Thyroid gland (tissue), 4 donors: ENCODE measurements at regions not wholly inside any gene's neighbourhood (a gene's known extent, or its start where the extent isn't known, plus 50 kb on each side); places are given as distances from the start of the nearest gene placed in this dataset.

Source experiments
- DNase-seq, 2 donors: peaks; one replicate each; pipeline ENCODE4 v3.0.0-alpha.2; 2019
- H3K27ac ChIP-seq, 3 donors: fragments of 200-600 bp; sonication (generic); 1 replicate in 2 of 3; 2 replicates in 1 of 3; pipeline ENCODE4 v1.5.1; 2016 to 2019; ENCODE audit warnings: mild to moderate bottlenecking in 1 of 3, moderate library complexity in 1 of 3
- H3K27me3 ChIP-seq: fragments of 200-600 bp; sonication (generic); one replicate; pipeline ENCODE4 v1.5.1; 2019
- H3K36me3 ChIP-seq, 2 donors: fragments of 200-600 bp; sonication (generic); one replicate each; pipeline ENCODE4 v1.5.1; 2016 to 2019
- H3K4me1 ChIP-seq, 2 donors: fragments of 200-600 bp; sonication (generic); one replicate each; pipeline ENCODE4 v1.5.1; 2017 to 2019
- H3K4me3 ChIP-seq, 3 donors: fragments of 200-600 bp; sonication (generic); replicated peaks in 1 of 3; 1 replicate in 2 of 3; 2 replicates in 1 of 3; pipeline ENCODE4 v1.5.1; 2016; ENCODE audit warnings: mild to moderate bottlenecking in 1 of 3
- H3K9me3 ChIP-seq: fragments of 200-600 bp; sonication (generic); one replicate; pipeline ENCODE4 v1.5.1; 2017
- CTCF ChIP-seq, 6 experiments: fragments of 200-600 bp in 3 of 6; fragments of 450-650 bp in 3 of 6; sonication (generic) in 3 of 6; IDR thresholded peaks; one replicate each; pipeline ENCODE4 v1.5.1; 2016 to 2019; ENCODE audit warnings: antibody characterized with exemption in 6 of 6, mild to moderate bottlenecking in 2 of 6, inconsistent platforms in 1 of 6, moderate library complexity in 1 of 6
- POLR2A ChIP-seq, 2 donors: fragments of 450-650 bp; IDR thresholded peaks; one replicate each; pipeline ENCODE4 v1.6.1; 2017; ENCODE audit warnings: antibody characterized with exemption in 2 of 2, mild to moderate bottlenecking in 2 of 2, moderate library complexity in 1 of 2
- WGBS, 2 donors: methylation state at CpG; one replicate each; pipeline ENCODE4 v1.1.5; 2017; 5-methylcytosine and 5-hydroxymethylcytosine counted together
- intact Hi-C: fragments of 100-400 bp; cut with DNase I; formaldehyde crosslinking; loops from one replicate; pipeline ENCODE4 v1.15.1; 2023

- Histone ChIP-seq H3K9me3 (no peaks in the 10 kb centered on the region), H3K27me3 (no peaks in the 10 kb centered on the region), H3K27ac (no peak overlapping the region), H3K36me3 (peaks cover 0 to 4% of the 10 kb centered on the region in 2 donors), H3K4me1 (peaks cover 12 to 17% of the 10 kb centered on the region in 2 donors), H3K4me3 (no peak overlapping the region)
- intact Hi-C loops: no loop called here
- TF ChIP-seq POLR2A (IDR thresholded peaks at IDR 0.05) (no peak), CTCF (IDR thresholded peaks at IDR 0.05) (no peak)
- DNase-seq: no peak
- WGBS, 2 donors: 95 to 98% methylated on average over 1 of the region's 1 CpG
Observed at GRCh38 chr19:27796540-27796939, 1416.4 kb downstream of the UQCRFS1 start.

GRCh38 chr19:27796073-27796472 is 1416.9 kb downstream of the UQCRFS1 start:
- H3K36me3 ChIP-seq: peaks cover 0 to 4% of the 10 kb centered on the region in 2 donors
- intact Hi-C loops: no loop called here
- H3K27ac ChIP-seq: no peak overlapping the region
- TF ChIP-seq CTCF (IDR thresholded peaks at IDR 0.05) (no peak), POLR2A (IDR thresholded peaks at IDR 0.05) (no peak)
- no peaks in the 10 kb centered on the region for H3K27me3 ChIP-seq
- H3K4me1 ChIP-seq: peaks cover 12 to 18% of the 10 kb centered on the region in 2 donors
- 44 to 47% methylated on average over 2 of the region's 2 CpGs for WGBS, 2 donors
- no peak overlapping the region for H3K4me3 ChIP-seq
- no peaks in the 10 kb centered on the region for H3K9me3 ChIP-seq
- DNase-seq: no peak

GRCh38 chr19:27795369-27795768 is 1417.6 kb downstream of the UQCRFS1 start:
- H3K36me3 ChIP-seq: peaks cover 0 to 4% of the 10 kb centered on the region in 2 donors
- H3K9me3 ChIP-seq: no peaks in the 10 kb centered on the region
- no peak for TF ChIP-seq CTCF (IDR thresholded peaks at IDR 0.05)
- TF ChIP-seq POLR2A (IDR thresholded peaks at IDR 0.05): no peak
- no peak overlapping the region for H3K4me3 ChIP-seq
- H3K4me1 ChIP-seq: peaks cover 12 to 18% of the 10 kb centered on the region in 2 donors
- H3K27me3 ChIP-seq: no peaks in the 10 kb centered on the region
- intact Hi-C loops: no loop called here
- WGBS, 2 donors: 88 to 100% methylated on average over 1 to 2 of the region's 2 CpGs
- DNase-seq: no peak
- H3K27ac ChIP-seq: no peak overlapping the region

- Histone ChIP-seq H3K9me3 (no peaks in the 10 kb centered on the region), H3K27ac (peak overlapping the region in 2 of 3 donors; percentile 67 to 83), H3K36me3 (peaks cover 0 to 4% of the 10 kb centered on the region in 2 donors), H3K27me3 (no peaks in the 10 kb centered on the region), H3K4me3 (peak overlapping the region; percentile 52 to 68 (median 57)), H3K4me1 (peaks cover 12 to 18% of the 10 kb centered on the region in 2 donors)
- WGBS, 2 donors: 6 to 11% methylated on average over 14 to 15 of the region's 15 CpGs
- TF ChIP-seq POLR2A (IDR thresholded peaks at IDR 0.05): no peak
- no peak for TF ChIP-seq CTCF (IDR thresholded peaks at IDR 0.05)
- peak in 1 of 2 donors; percentile 2 for DNase-seq
- intact Hi-C loops: no loop called here
Observed at GRCh38 chr19:27794494-27795042, 1418.4 kb downstream of the UQCRFS1 start.

GRCh38 chr19:27793644-27794493 is 1419.1 kb downstream of the UQCRFS1 start:
- DNase-seq: peak; percentile 93 to 94
- Histone ChIP-seq H3K9me3 (no peaks in the 10 kb centered on the region), H3K27ac (peak overlapping the region; percentile 66 to 83 (median 67)), H3K4me3 (peak overlapping the region; percentile 52 to 68 (median 57)), H3K27me3 (no peaks in the 10 kb centered on the region), H3K36me3 (peaks cover 0 to 2% of the 10 kb centered on the region in 2 donors), H3K4me1 (peaks cover 12 to 18% of the 10 kb centered on the region in 2 donors)
- 1 to 2% methylated on average over 25 to 39 of the region's 51 CpGs for WGBS, 2 donors
- intact Hi-C loops: no loop called here
- TF ChIP-seq POLR2A (IDR thresholded peaks at IDR 0.05): peak in 1 of 2 donors; percentile 58
- no peak for TF ChIP-seq CTCF (IDR thresholded peaks at IDR 0.05)
